Gastroesophageal sphincter (tissue), 3 donors: ENCODE measurements at regions not wholly inside any gene's neighbourhood (a gene's known extent, or its start where the extent isn't known, plus 50 kb on each side); places are given as distances from the start of the nearest gene placed in this dataset.

Source experiments
- EP300 ChIP-seq: sonication (generic); formaldehyde crosslinking; IDR thresholded peaks from one replicate; pipeline ENCODE4 v1.6.1; 2017; ENCODE audit warnings: antibody characterized with exemption, mild to moderate bottlenecking
- POLR2A ChIP-seq, 2 donors: fragments of 450-650 bp; IDR thresholded peaks; one replicate each; pipeline ENCODE4 v1.6.1; 2017; ENCODE audit warnings: antibody characterized with exemption in 2 of 2, mild to moderate bottlenecking in 2 of 2, moderate library complexity in 1 of 2
- POLR2AphosphoS5 ChIP-seq: sonication (generic); formaldehyde crosslinking; IDR thresholded peaks from one replicate; pipeline ENCODE4 v1.6.1; 2017; ENCODE audit warnings: antibody characterized with exemption
- TF ChIP-seq, protein P1 (sequence below), 4 experiments: fragments of 200-600 bp in 2 of 4; fragments of 450-650 bp in 2 of 4; sonication (generic) in 1 of 4; IDR thresholded peaks; one replicate each; pipeline ENCODE4 v1.5.1; 2017 to 2019; ENCODE audit warnings: antibody characterized with exemption in 4 of 4, mild to moderate bottlenecking in 2 of 4, moderate library complexity in 2 of 4

DNA sequence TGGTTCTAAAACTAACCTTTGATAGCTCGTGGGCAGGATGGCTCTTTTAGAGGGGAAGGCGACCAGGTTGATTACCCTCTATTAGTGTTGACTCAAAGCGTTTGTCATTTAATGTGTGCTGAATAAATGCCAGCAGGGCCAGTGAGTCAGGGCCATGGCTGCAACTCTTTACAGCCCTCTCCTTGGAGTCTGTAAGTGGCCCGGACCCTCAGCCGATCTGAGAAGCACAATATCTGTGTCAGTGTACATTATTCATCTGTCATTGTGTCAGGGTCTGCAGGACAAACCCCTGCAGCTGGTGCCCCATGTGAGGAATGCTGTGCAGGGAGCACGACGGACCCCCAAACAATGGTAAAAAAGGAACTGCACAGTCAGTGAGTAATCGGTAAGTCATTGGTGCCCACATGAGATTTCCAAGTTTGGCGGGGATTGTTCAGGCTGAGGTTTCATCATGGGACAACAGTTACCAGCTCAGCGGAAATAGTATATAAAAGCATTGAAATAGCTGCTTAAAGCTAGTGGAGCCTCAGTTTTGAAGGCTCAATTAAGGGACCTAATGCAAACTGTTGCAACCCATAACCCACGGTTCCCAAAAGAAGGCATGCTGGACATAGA is 139.1 kb downstream of the ZNF675 start:
- TF ChIP-seq, protein P1, sequence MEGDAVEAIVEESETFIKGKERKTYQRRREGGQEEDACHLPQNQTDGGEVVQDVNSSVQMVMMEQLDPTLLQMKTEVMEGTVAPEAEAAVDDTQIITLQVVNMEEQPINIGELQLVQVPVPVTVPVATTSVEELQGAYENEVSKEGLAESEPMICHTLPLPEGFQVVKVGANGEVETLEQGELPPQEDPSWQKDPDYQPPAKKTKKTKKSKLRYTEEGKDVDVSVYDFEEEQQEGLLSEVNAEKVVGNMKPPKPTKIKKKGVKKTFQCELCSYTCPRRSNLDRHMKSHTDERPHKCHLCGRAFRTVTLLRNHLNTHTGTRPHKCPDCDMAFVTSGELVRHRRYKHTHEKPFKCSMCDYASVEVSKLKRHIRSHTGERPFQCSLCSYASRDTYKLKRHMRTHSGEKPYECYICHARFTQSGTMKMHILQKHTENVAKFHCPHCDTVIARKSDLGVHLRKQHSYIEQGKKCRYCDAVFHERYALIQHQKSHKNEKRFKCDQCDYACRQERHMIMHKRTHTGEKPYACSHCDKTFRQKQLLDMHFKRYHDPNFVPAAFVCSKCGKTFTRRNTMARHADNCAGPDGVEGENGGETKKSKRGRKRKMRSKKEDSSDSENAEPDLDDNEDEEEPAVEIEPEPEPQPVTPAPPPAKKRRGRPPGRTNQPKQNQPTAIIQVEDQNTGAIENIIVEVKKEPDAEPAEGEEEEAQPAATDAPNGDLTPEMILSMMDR (IDR thresholded peaks at IDR 0.05): no peak
- TF ChIP-seq POLR2A (IDR thresholded peaks at IDR 0.05) (no peak), POLR2AphosphoS5 (no peak), EP300 (no peak)
